HG03354 (cell line): ENCODE measurements at regions not wholly inside any gene's neighbourhood (a gene's known extent, or its start where the extent isn't known, plus 50 kb on each side); places are given as distances from the start of the nearest gene placed in this dataset.

Experiments used
- ATAC-seq: cut with Tn5 transposase; IDR thresholded peaks from one replicate; pipeline ENCODE4 v1.9.1; 2021; ENCODE audit warnings: mild to moderate bottlenecking; ENCODE audit not compliant: unreplicated experiment, poor library complexity, severe bottlenecking

DNA sequence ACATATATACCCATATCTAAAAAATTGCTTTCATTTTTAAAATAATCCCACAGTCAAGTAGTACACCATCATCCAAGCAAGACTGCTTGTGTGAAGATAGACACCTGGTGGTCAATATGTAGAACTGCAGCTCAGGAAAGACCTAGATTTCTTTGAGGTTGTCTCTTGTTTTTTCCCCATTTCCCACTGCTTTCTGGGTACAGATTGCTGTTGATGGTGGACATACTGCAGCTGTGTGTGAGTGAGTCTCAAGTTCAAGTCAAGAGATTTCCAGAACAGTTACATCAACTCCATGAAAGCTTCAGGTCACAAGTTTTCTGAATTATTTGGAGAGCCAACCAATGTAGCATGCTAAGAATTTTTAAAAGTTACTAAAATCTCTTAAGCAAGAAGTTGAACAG, 306.4 kb downstream of the DUSP10 start:
- peak; percentile 67 for ATAC-seq

DNA sequence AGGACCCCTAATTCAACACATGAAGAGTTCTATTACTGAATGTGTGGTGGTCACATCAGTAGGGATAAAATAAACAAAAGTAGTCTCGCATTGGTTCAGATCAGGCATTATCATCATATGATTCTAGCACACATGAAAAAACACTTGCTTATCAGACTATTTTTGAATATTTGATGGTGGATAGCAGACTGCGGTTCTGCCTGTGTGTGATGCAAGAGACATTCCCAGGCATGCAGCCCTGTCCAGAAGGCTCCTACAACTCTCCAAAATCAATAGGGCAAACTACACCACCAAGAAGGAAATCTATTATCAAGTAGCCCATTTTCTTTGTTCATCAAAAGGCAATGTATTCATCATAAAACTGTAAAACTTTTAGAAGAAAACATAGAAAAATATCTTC, 304.7 kb downstream of the DUSP10 start:
- ATAC-seq, result no peak

DNA sequence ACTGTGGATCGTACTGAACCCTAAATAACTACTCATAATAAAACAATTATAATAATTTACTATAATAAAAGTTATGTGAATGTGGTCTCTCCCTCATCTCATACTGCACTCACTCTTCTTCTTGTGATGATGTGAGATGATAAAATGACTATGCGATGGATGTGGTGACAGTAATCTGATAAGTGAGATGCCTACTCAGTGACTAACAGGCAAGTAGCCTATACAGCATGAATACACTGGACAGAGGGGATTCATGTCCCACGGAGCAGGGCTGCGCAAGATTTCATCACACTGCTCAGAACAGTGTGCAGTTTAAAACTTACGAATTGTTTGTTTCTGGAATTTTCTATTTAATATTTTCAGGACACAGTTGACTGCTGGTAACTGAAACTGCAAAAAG, 304.0 kb downstream of the DUSP10 start:
- ATAC-seq, result no peak

- peak; percentile 84 for ATAC-seq
Measured at GRCh38 chr1:221439008-221439746, 302.7 kb downstream of the DUSP10 start.

DNA sequence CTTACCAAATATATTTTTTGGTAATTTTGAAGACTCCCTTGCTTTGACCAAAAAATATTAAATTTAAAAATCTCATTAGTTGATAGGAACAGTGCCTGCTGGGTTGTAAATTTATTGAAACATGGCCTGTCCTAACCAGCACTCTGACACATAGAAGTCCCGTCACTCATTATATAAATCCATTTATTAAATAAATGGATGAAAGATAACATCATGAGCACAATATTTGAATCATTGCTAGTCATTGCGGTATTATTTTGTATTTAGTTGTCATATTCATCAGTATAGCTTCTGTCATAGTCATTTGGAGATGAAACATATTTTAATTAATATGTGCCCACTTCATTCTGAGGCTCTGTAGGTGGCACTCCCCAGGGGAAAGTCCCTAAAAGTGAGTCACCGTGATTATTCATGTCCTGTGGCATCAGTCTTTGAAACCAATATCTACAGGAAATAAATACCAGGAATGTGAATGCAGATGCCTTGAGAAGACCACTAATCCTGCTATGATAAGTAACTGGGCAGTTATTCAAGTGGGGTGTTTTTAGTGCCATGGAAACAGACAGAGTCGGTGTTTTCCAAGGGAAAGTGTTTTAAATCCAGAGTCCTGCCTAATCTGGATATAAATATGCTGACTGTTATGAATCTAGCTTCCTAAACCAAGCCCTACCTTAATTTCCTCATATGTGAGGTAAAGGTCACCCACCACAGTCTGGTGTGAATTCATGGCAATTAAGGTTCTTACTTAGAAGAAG, 302.0 kb downstream of the DUSP10 start:
- no peak for ATAC-seq

DNA sequence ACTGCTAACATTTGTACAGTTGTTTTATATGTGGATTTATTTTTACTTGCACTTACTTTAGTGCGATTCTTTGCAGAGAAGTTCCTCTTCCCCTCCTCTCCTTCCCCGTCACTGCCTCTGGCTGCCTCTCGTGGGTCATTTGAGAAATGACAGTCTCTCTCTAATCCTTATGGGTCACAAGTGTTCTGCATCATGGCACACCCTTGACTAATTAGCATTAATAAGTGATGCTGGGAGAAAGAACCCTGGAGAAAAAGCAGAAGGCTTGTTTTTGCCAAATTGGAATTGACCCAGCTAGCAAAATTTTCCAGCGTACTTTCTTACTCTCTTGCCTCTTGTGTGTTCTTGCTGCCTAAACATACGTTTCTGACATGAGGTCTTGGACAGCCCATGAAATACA, 301.2 kb downstream of the DUSP10 start:
- peak; percentile 42 for ATAC-seq

GRCh38 chr1:221442056-221442455, 299.8 kb downstream of the DUSP10 start:
- ATAC-seq, result no peak

DNA sequence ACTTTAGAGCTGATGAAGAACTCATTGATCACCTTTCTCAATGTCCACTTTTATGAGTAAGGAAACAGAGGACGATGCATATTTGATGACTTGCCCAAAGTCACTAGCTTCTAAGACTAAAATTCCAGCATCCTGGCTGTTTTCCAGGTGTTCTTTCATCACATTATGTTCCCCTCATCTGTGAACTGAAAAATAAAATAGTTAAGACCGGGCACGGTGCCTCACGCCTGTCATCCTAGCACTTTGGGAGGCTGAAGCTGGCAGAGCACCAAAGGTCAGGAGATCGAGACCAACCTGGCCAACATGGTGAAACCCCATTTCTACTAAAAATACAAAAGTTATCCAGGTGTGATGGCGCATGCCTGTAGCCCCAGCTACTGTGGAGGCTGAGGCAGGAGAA, 297.5 kb downstream of the DUSP10 start:
- ATAC-seq, result no peak

DNA sequence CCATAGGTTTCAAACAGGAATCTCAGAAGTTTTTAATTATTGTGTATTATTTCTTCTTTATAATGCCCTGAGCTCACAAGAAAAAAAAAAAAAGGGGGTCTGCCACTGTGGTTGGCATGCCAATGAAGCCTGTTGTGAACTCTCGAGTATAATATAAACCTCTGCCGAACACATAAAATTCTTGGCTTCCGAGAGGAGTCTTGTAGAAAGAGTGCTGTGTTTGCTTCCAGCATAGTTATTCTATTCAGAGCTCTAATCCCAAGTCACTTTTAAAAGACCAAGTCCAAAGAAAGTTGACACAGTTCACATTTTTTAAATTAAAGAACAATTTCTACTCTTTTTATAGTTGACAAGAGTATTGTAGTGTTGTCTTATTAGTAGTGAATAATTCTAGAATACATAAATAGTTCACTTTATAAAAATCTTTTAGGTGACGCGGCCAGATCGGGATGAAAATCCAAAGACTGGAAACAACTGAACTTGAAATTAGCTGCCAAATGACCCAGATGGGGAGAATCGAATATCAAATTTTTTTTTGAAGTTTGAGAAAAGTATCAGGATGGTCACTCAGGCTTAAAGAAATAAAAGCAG, 293.2 kb downstream of the DUSP10 start:
- no peak for ATAC-seq

GRCh38 chr1:221449194-221449593, 292.7 kb downstream of the DUSP10 start:
- ATAC-seq, result no peak

DNA sequence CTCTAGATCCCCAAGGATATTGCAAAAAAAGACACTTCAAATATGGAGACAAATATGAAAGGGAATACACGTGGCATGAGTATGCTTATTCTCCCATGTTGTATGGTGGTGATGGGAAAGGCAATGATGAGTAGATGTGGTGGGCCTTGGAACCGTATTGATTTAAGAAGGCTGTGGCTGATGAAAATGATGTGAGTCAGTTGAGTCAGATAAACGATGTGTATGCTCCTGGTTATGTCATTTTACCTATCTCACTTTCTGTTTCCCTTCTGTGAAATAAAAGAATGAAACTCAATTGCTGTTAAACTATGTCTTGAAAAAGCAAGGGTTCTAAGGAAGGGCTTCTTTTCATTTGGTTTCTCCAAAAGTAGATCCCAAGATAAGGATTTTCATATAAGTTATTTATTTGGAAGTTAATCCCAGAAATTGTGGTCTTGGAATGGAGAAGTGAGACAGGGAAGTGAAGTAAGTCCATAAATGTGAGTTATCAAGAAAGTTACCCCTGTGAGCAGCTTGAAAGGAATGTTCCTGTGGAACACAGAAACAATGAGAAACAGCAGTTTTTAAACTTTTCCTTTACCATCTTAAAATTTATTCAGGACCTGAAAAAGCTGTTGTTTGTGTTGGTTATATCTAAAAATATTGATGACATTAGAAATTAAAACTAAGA, 292.0 kb downstream of the DUSP10 start:
- peak; percentile 54 for ATAC-seq

DNA sequence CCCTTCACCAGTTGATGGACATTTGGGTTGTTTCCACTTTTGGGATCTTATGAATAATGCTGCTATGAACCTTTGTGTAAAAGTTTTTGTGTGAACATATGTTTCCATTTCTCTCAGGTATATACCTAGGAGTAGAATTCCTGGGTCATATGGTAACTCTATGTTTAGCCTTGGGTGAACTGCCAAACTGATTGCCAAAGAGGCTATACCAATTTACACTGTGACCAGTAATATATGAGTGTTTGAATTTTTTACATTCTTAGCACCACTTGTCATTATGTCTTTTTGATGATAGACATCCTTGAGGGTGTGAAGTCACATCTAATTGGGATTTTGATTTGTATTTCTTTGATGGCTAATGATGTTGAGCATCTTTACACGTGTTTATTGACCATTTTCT, 290.1 kb downstream of the DUSP10 start:
- ATAC-seq, result no peak

DNA sequence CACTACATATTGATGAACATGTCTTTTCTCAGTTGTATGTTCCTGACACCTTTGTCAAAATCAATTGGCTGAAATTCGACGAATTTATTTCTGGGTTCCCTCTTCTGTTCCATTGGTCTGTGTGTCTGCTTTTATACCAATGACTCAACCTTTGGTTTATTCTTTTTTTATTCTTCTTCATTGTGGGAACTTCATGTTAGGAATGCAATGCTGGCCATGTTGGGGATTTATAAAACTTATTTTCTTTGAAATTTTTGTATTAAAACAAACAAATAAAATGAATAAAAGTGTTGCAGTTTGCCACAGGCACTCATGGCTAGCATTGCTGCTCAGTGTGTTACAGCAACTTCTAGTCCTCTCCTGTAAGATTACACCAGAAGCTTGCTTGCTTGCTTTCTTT, 287.8 kb downstream of the DUSP10 start:
- ATAC-seq, result no peak

DNA sequence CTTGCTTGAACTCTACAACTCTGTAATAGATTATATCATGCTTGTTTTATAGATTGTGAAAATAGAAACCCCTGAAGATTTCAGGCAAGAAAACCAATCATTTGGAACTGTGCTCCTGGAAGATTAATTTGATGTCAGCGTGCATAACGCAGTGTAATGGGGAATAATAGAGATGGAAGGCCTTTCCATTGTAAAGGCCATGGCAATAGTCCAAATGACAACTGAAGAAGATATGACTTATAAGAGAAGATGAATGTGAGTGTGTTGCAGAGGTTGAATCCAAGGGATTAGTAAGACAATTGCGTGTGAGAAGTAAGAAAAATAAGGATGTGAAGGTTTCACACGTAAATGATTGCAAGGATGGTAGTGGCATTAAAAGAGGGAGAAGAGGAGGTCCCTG, 285.0 kb downstream of the DUSP10 start:
- no peak for ATAC-seq

- no peak for ATAC-seq
Measured at GRCh38 chr1:221457685-221458446, 284.0 kb downstream of the DUSP10 start.

DNA sequence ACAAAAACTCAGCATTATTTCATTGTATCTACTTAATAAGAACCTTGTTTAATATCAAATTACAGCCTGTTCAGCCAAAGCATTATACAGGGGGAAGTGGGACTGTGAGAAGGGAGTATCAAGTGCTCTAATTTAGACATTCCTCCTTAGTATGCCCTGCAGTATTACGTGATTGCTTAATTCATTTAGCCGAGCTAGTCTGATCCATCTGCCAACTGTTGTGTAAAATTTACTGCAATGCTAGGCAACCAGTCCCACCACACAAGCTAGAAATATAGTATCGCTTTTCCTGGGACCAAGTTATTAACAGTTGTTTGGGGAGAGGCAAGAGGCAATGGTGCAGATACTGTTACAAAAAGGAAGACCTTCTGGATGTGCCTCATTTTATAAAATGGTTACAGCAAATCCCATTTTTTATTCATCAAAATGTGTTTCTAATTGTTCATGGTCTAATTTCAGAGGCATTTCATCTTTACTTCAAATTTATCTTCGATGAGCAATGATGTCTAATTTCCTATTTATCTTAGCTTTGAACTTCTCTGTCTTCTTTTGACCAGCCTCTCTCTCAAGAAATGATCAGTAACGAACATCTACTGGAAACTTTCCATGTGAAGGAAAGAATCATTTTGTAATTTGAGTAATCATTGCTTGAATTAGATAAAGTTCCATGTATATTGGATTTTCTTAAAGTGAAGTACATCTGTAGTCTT, 283.3 kb downstream of the DUSP10 start:
- ATAC-seq, result no peak

- no peak for ATAC-seq
Measured at GRCh38 chr1:221459558-221459957, 282.3 kb downstream of the DUSP10 start.

- ATAC-seq, result no peak
Measured at GRCh38 chr1:221462345-221462744, 279.5 kb downstream of the DUSP10 start.

- no peak for ATAC-seq
Measured at GRCh38 chr1:221468546-221468945, 273.3 kb downstream of the DUSP10 start.
